HCT116 (cell line): ENCODE measurements at regions not wholly inside any gene's neighbourhood (a gene's known extent, or its start where the extent isn't known, plus 50 kb on each side); places are given as distances from the start of the nearest gene placed in this dataset.

Experiments used
- ATAC-seq: fragments of 200-7000 bp; cut with Tn5 transposase; 2 replicates; pipeline ENCODE4 v1.9.1; 2020; ENCODE audit warnings: mild to moderate bottlenecking, moderate library complexity
- BruUV-seq: library from RNA; stranded (reverse); fragments of 400-500 nt; replicated peaks from 2 replicates; lab custom pipeline; 2021; lab: Mats Ljungman, UMichigan
- CTCF ChIA-PET: fragments of 300-600 bp; sonication (Branson Sonifier 250); formaldehyde crosslinking; loops from one replicate; lab custom pipeline; 2021; ENCODE audit warnings: antibody characterized with exemption; lab: Charles Lee
- POLR2A ChIA-PET: fragments of 300-600, 350-600 bp; sonication (Branson Sonifier 250); formaldehyde crosslinking; loops from one replicate; lab custom pipeline; 2021; ENCODE audit warnings: antibody characterized with exemption; lab: Charles Lee
- RAD21 ChIA-PET, 2 experiments: fragments of 300-600 bp; sonication (Branson Sonifier 250); formaldehyde crosslinking; loops; one replicate each; lab custom pipeline; 2023; ENCODE audit warnings: low total read pairs in 2 of 2; ENCODE audit not compliant: uncharacterized antibody in 2 of 2, unreplicated experiment in 2 of 2, low non-redundant PET in 1 of 2; lab: Charles Lee
- DNase-seq: peaks from one replicate; pipeline ENCODE4 v3.0.0-alpha.2; 2010; ENCODE audit warnings: low read depth, low spot score
- H2AFZ ChIP-seq: fragments of 200-600 bp; shearing (Covaris generic), sonication (generic); 2 replicates; pipeline ENCODE4 v1.6.1; 2017; ENCODE audit warnings: low read depth, mixed run types, mixed read lengths, antibody characterized with exemption, low read length; ENCODE audit not compliant: poor library complexity, severe bottlenecking
- H3K27ac ChIP-seq: 2 replicates; pipeline ENCODE4 v1.5.1; 2012; ENCODE audit warnings: low read depth, low read length
- H3K27me3 ChIP-seq: fragments of 200-600 bp; sonication (generic); 2 replicates; pipeline ENCODE4 v1.6.1; 2016; ENCODE audit warnings: mixed run types, low read length, mixed read lengths; ENCODE audit not compliant: insufficient read depth
- H3K36me3 ChIP-seq, 2 experiments: fragments of 200-500 bp in 1 of 2; fragments of 200-600 bp in 1 of 2; sonication (Bioruptor generic) in 1 of 2; sonication (generic) in 1 of 2; 2 replicates each; pipeline versions ENCODE4 v1.5.1 to v1.6.1; 2014 to 2016; ENCODE audit warnings: low read length in 2 of 2, inconsistent platforms in 1 of 2, mixed read lengths in 1 of 2, mixed run types in 1 of 2; ENCODE audit not compliant: insufficient read depth in 2 of 2, control insufficient read depth in 1 of 2
- H3K4me1 ChIP-seq, 2 experiments: fragments of 200-600 bp in 1 of 2; sonication (generic) in 1 of 2; 2 replicates each; pipeline versions ENCODE4 v1.5.1 to v1.6.1; 2012 to 2017; ENCODE audit warnings: low read length in 2 of 2, inconsistent platforms in 1 of 2, mild to moderate bottlenecking in 1 of 2, mixed read lengths in 1 of 2, mixed run types in 1 of 2, moderate library complexity in 1 of 2; ENCODE audit not compliant: insufficient read depth in 2 of 2, control insufficient read depth in 1 of 2
- H3K4me2 ChIP-seq: fragments of 200-600 bp; sonication (generic); 2 replicates; pipeline ENCODE4 v1.6.1; 2017; ENCODE audit warnings: mixed run types, low read length, mixed read lengths
- H3K4me3 ChIP-seq, 2 experiments: fragments of 200-600 bp in 1 of 2; sonication (generic) in 1 of 2; replicated peaks in 1 of 2; 2 replicates each; pipeline ENCODE4 v1.5.1; 2011 to 2016; ENCODE audit warnings: low read length in 2 of 2, control low read depth in 1 of 2, low read depth in 1 of 2, mild to moderate bottlenecking in 1 of 2, mixed read lengths in 1 of 2, mixed run types in 1 of 2
- H3K79me2 ChIP-seq: fragments of 200-600 bp; sonication (generic); 2 replicates; pipeline ENCODE4 v1.6.1; 2017; ENCODE audit warnings: mild to moderate bottlenecking, mixed run types, low read length, moderate library complexity, mixed read lengths; ENCODE audit not compliant: insufficient read depth
- H3K9ac ChIP-seq: fragments of 200-600 bp; sonication (generic); 2 replicates; pipeline ENCODE4 v1.6.1; 2016; ENCODE audit warnings: low read length, mixed read lengths
- H3K9me2 ChIP-seq: fragments of 200-600 bp; sonication (generic), shearing (Covaris generic); 2 replicates; pipeline ENCODE4 v1.6.1; 2017; ENCODE audit warnings: mixed run types, mild to moderate bottlenecking, moderate library complexity; ENCODE audit not compliant: insufficient read depth
- H3K9me3 ChIP-seq, 2 experiments: fragments of 200-500 bp in 1 of 2; fragments of 200-600 bp in 1 of 2; sonication (Bioruptor generic) in 1 of 2; sonication (generic) in 1 of 2; 2 replicates each; pipeline ENCODE4 v1.6.1; 2014 to 2017; ENCODE audit warnings: low read length in 2 of 2, mixed read lengths in 2 of 2, inconsistent platforms in 1 of 2, low read depth in 1 of 2, mild to moderate bottlenecking in 1 of 2, mixed run types in 1 of 2, moderate library complexity in 1 of 2; ENCODE audit not compliant: control insufficient read depth in 1 of 2, insufficient read depth in 1 of 2
- H4K20me1 ChIP-seq: fragments of 200-600 bp; sonication (generic), shearing (Covaris generic); 2 replicates; pipeline ENCODE4 v1.6.1; 2017; ENCODE audit warnings: mixed run types, mild to moderate bottlenecking, moderate library complexity; ENCODE audit not compliant: insufficient read depth
- CBX3 ChIP-seq: IDR thresholded peaks from 2 replicates; pipeline ENCODE4 v1.6.1; 2012; ENCODE audit warnings: low read depth
- CEBPB ChIP-seq: IDR thresholded peaks from 2 replicates; pipeline ENCODE4 v1.6.1; 2012; ENCODE audit warnings: low read depth
- CTCF ChIP-seq, 3 experiments: fragments of 200-600 bp in 1 of 3; sonication (generic) in 1 of 3; IDR thresholded peaks in 2 of 3; conservative IDR thresholded peaks in 1 of 3; 2 replicates each; pipeline ENCODE4 v1.5.1; 2012 to 2017; ENCODE audit warnings: low read depth in 2 of 3, low read length in 2 of 3, antibody characterized with exemption in 1 of 3, borderline replicate concordance in 1 of 3, control low read depth in 1 of 3, mild to moderate bottlenecking in 1 of 3, mixed read lengths in 1 of 3, mixed run types in 1 of 3, moderate library complexity in 1 of 3; ENCODE audit not compliant: insufficient read depth in 1 of 3
- EGR1 ChIP-seq: IDR thresholded peaks from 2 replicates; pipeline ENCODE4 v1.6.1; 2012; ENCODE audit warnings: low read depth
- ELF1 ChIP-seq: IDR thresholded peaks from 2 replicates; pipeline ENCODE4 v1.6.1; 2012; ENCODE audit warnings: low read depth, borderline replicate concordance
- EZH2phosphoT487 ChIP-seq: fragments of 200-600 bp; IDR thresholded peaks from 2 replicates; pipeline ENCODE4 v1.6.1; 2018; ENCODE audit warnings: antibody characterized with exemption, borderline replicate concordance
- JUND ChIP-seq: IDR thresholded peaks from 2 replicates; pipeline ENCODE4 v1.6.1; 2012
- MAX ChIP-seq: IDR thresholded peaks from 2 replicates; pipeline ENCODE4 v1.6.1; 2012
- POLR2A ChIP-seq: IDR thresholded peaks from 2 replicates; pipeline ENCODE4 v1.7.0; 2011; ENCODE audit warnings: borderline replicate concordance; ENCODE audit not compliant: insufficient read depth, insufficient read length; ENCODE audit errors: extremely low read depth
- POLR2AphosphoS5 ChIP-seq: IDR thresholded peaks from 2 replicates; pipeline ENCODE4 v1.6.1; 2011; ENCODE audit warnings: mild to moderate bottlenecking, low read depth, low read length, moderate library complexity
- REST ChIP-seq: IDR thresholded peaks from 2 replicates; pipeline ENCODE4 v1.6.1; 2012; ENCODE audit warnings: low read depth
- SIN3A ChIP-seq: IDR thresholded peaks from 2 replicates; pipeline ENCODE4 v1.6.1; 2012; ENCODE audit warnings: low read depth
- SP1 ChIP-seq: IDR thresholded peaks from 2 replicates; pipeline ENCODE4 v1.6.1; 2012; ENCODE audit warnings: low read depth
- SRF ChIP-seq: IDR thresholded peaks from 2 replicates; pipeline ENCODE4 v1.6.1; 2012; ENCODE audit warnings: low read depth
- ZFX ChIP-seq: fragments of 450-650 bp; IDR thresholded peaks from 2 replicates; pipeline ENCODE4 v1.6.1; 2017
- ZNF274 ChIP-seq: fragments of 200-500 bp; sonication (Bioruptor generic); IDR thresholded peaks from 2 replicates; pipeline ENCODE4 v1.6.1; 2014; ENCODE audit warnings: mild to moderate bottlenecking, low read depth, low read length, inconsistent platforms
- intact Hi-C: fragments of 100-400 bp; cut with micrococcal nuclease; formaldehyde crosslinking; loops from 2 replicates; pipeline ENCODE4 v1.10.0; 2022

- Histone ChIP-seq H3K4me2 (no peak overlapping the region), H3K9ac (no peak overlapping the region), H3K9me3 (peaks cover 5 to 8% of the 10 kb centered on the region in 2 experiments; a peak in 2 of 4 replicates), H3K36me3 (no peaks in the 10 kb centered on the region), H3K4me3 (no peak overlapping the region), H4K20me1 (no peaks in the 10 kb centered on the region), H3K9me2 (no peaks in the 10 kb centered on the region), H3K27me3 (no peaks in the 10 kb centered on the region), H3K79me2 (no peaks in the 10 kb centered on the region), H2AFZ (no peak overlapping the region), H3K27ac (no peak overlapping the region), H3K4me1 (no peaks in the 10 kb centered on the region)
- RAD21 ChIA-PET: no interaction called here
- POLR2A ChIA-PET: no interaction called here
- CTCF ChIA-PET: no interaction called here
- no TSS peak for BruUV-seq
- ATAC-seq (no peak), DNase-seq (no peak)
- intact Hi-C loops: no loop called here
- TF ChIP-seq ELF1 (no peak), EGR1 (no peak), CEBPB (no peak), JUND (no peak), ZNF274 (no peak), CBX3 (no peak), POLR2AphosphoS5 (no peak), CTCF (IDR thresholded peaks at IDR 0.05 in 2 of 3, conservative IDR thresholded peaks at IDR 0.05 in 1 of 3; ENCODE audit: borderline replicate concordance in 1 of 3, insufficient read depth in 1 of 3, low read depth in 2 of 3, low read length in 2 of 3) (no peak), ZFX (no peak), MAX (no peak)
Observed at GRCh38 chr11:98659431-98659830, 361.3 kb upstream of the CNTN5 start.

DNA sequence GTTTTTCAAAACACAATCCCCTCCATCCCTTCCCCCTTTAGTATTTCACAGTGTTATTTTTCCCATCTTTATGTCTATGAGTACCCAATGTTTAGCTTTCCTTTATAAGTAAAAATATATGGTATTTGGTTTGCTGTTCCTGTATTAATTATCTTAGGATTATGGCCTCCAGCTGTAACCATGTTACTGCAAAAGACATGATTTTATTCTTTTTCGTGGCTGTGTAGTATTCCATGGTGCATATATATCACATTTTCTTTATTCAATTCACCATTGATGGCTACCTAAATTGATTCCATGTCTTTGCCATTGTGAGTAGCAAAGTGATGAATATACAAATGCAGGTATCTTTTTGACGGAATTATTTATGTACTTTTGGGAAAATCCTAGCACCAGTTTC lies 346.4 kb upstream of the CNTN5 start:
- Histone ChIP-seq H3K4me3 (no peak overlapping the region), H2AFZ (no peak overlapping the region), H3K79me2 (no peaks in the 10 kb centered on the region), H3K9me2 (no peaks in the 10 kb centered on the region), H3K4me1 (no peaks in the 10 kb centered on the region), H3K9ac (no peak overlapping the region), H3K36me3 (no peaks in the 10 kb centered on the region), H3K27ac (no peak overlapping the region), H3K27me3 (no peaks in the 10 kb centered on the region), H3K4me2 (no peak overlapping the region), H3K9me3 (peaks cover 7 to 17% of the 10 kb centered on the region in 2 experiments; a peak in 3 of 4 replicates), H4K20me1 (no peaks in the 10 kb centered on the region)
- CTCF ChIA-PET: no interaction called here
- DNase-seq (no peak), ATAC-seq (no peak)
- POLR2A ChIA-PET: no interaction called here
- RAD21 ChIA-PET: no interaction called here
- intact Hi-C loops: no loop called here
- BruUV-seq: no TSS peak
- no peak for TF ChIP-seq SIN3A
- no peak for TF ChIP-seq CEBPB
- no peak for TF ChIP-seq MAX
- TF ChIP-seq POLR2A: no peak
- no peak for TF ChIP-seq SP1
- no peak for TF ChIP-seq ZNF274
- TF ChIP-seq ZFX: no peak
- no peak for TF ChIP-seq REST
- no peak for TF ChIP-seq EZH2phosphoT487
- TF ChIP-seq CBX3: no peak
- no peak for TF ChIP-seq EGR1
- no peak for TF ChIP-seq ELF1
- TF ChIP-seq POLR2AphosphoS5: no peak
- TF ChIP-seq SRF: no peak
